ENCODE measurements at regions not wholly inside any gene's neighbourhood (a gene's known extent, or its start where the extent isn't known, plus 50 kb on each side); places are given as distances from the start of the nearest gene placed in this dataset.
"Not testable (repeated sequence)": the region's sequence is repeated elsewhere in the genome, so short reads cannot be mapped to it uniquely, and the experiment has no call there.

GRCh38 chr13:50256536-50257321, 241.5 kb downstream of the KCNRG start:
- TF ChIP-seq POLR2A, POLR2AphosphoS5 (IDR thresholded peaks at IDR 0.05): not testable (repeated sequence)
